ENCODE measurements at regions not wholly inside any gene's neighbourhood (a gene's known extent, or its start where the extent isn't known, plus 50 kb on each side); places are given as distances from the start of the nearest gene placed in this dataset.

DNA sequence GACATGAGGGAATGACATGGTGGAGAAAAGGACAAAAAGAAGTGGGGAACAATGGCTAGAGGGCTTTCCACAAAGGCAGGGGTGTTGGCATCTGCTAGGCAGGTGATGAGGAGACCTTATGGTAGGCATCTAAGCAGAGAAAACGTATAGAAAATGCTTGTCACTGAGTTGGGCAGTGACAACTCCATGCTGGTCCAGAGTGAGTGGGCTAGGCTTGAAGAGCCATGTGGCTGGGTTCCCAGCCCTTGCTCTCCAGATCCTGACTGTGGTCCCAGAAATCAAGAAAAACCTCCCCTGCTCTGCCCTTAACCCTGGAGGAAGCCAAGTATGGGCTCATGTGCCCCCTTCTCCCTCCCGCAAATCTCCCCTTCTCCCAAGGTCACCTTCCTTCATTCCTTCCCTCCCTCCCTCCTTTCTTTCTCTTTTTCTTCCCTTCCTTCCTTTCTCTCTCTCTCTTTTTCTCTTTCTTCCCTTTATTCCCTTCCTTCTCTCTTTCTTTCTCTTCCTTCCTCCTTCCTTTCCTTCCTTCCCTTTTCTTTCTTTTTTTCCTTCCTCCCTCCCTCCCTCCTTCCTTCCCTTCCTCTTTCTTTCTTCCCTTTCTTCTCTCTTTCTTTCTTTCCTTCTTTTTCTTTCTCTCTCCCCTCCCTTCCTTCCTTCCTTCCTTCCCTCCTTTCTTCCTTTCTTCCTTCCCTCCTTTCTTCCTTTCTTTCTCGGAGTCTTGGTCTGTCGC is 102.8 kb downstream of the NAV1 start:
- TF ChIP-seq CTCF (IDR thresholded peaks at IDR 0.05) (no peak), POLR2A (IDR thresholded peaks at IDR 0.05) (no peak)

Data from thyroid gland (tissue), 4 donors.